GM10248 (cell line): ENCODE measurements at regions not wholly inside any gene's neighbourhood (a gene's known extent, or its start where the extent isn't known, plus 50 kb on each side); places are given as distances from the start of the nearest gene placed in this dataset.

Source experiments
- CTCF ChIA-PET: fragments of 300-600 bp; sonication (Branson Sonifier 250); formaldehyde crosslinking; extraction: SDS; loops from one replicate; lab custom pipeline; 2021; ENCODE audit warnings: antibody characterized with exemption; lab: Yijun Ruan, JAX
- POLR2A ChIA-PET: fragments of 350-650 bp; sonication (Branson Sonifier 250); formaldehyde crosslinking; extraction: SDS; loops from one replicate; lab custom pipeline; 2020; ENCODE audit warnings: antibody characterized with exemption; lab: Yijun Ruan, JAX
- DNase-seq: peaks from one replicate; pipeline ENCODE4 v3.0.0; 2012; ENCODE audit errors: extremely low spot score
- CTCF ChIP-seq: IDR thresholded peaks from 2 replicates; pipeline ENCODE4 v1.5.1; 2012; ENCODE audit warnings: mild to moderate bottlenecking, low read depth; ENCODE audit errors: extremely low read depth, missing control alignments, control extremely low read depth

GRCh38 chrX:141415889-141416288, 168.6 kb downstream of the SPANXA1 start:
- no peak for DNase-seq
- no peak for TF ChIP-seq CTCF
- ChIA-PET POLR2A (no interaction called here), CTCF (interaction anchor here (0.8 kb wide), 1 partner anchor 10 kb away, joined by 3 read pairs; no protein-coding TSS in a partner anchor)

- TF ChIP-seq CTCF = no peak
- DNase-seq = no peak
- CTCF ChIA-PET = interaction anchor here (1.0 to 1.3 kb wide), 2 partner anchors 10 to 11 kb away, joined by 3 read pairs; no protein-coding TSS in a partner anchor
- POLR2A ChIA-PET = no interaction called here
Observed at GRCh38 chrX:141405853-141406492, 163.7 kb upstream of the SPANXC start.

- ChIA-PET CTCF (interaction anchor here (1.0 to 1.3 kb wide), 2 partner anchors 10 to 12 kb away, joined by 3 read pairs; no protein-coding TSS in a partner anchor), POLR2A (no interaction called here)
- DNase-seq = no peak
- no peak for TF ChIP-seq CTCF
Observed at GRCh38 chrX:141405486-141405852, 163.2 kb upstream of the SPANXC start.

GRCh38 chrX:141402897-141403610, 160.7 kb upstream of the SPANXC start:
- DNase-seq = no peak
- ChIA-PET POLR2A (no interaction called here), CTCF (no interaction called here)
- TF ChIP-seq CTCF = no peak

GRCh38 chrX:141396536-141396935, 154.2 kb upstream of the SPANXC start:
- TF ChIP-seq CTCF = no peak
- ChIA-PET POLR2A (no interaction called here), CTCF (no interaction called here)
- DNase-seq = no peak

- TF ChIP-seq CTCF = no peak
- DNase-seq = no peak
- ChIA-PET CTCF (no interaction called here), POLR2A (no interaction called here)
Observed at GRCh38 chrX:141375011-141375760, 132.9 kb upstream of the SPANXC start.
